Endothelial cell (in vitro differentiated cells): ENCODE measurements at regions not wholly inside any gene's neighbourhood (a gene's known extent, or its start where the extent isn't known, plus 50 kb on each side); places are given as distances from the start of the nearest gene placed in this dataset.
A peak's percentile ranks its signal among the peaks of the same experiment; 100 is the strongest.

Experiments
- DNase-seq: peaks from one replicate; pipeline ENCODE4 v3.0.0; 2021; ENCODE audit warnings: low spot score
- H3K27ac Mint-ChIP-seq: one replicate; pipeline ENCODE4 v1.8.0; 2021; ENCODE audit warnings: mixed read lengths, inconsistent platforms; ENCODE audit not compliant: unreplicated experiment
- H3K27me3 Mint-ChIP-seq: one replicate; pipeline ENCODE4 v1.8.0; 2021; ENCODE audit warnings: mild to moderate bottlenecking, moderate library complexity, mixed read lengths, inconsistent platforms; ENCODE audit not compliant: unreplicated experiment
- H3K36me3 Mint-ChIP-seq: one replicate; pipeline ENCODE4 v1.8.0; 2021; ENCODE audit warnings: mild to moderate bottlenecking, low read depth, mixed read lengths, inconsistent platforms; ENCODE audit not compliant: unreplicated experiment
- H3K4me1 Mint-ChIP-seq: one replicate; pipeline ENCODE4 v1.8.0; 2021; ENCODE audit warnings: mild to moderate bottlenecking, mixed read lengths, inconsistent platforms; ENCODE audit not compliant: unreplicated experiment
- H3K4me3 Mint-ChIP-seq: one replicate; pipeline ENCODE4 v1.8.0; 2021; ENCODE audit warnings: mild to moderate bottlenecking, mixed read lengths, inconsistent platforms; ENCODE audit not compliant: unreplicated experiment
- H3K9me3 Mint-ChIP-seq: one replicate; pipeline ENCODE4 v1.8.0; 2021; ENCODE audit warnings: mixed read lengths, inconsistent platforms; ENCODE audit not compliant: unreplicated experiment
- TF ChIP-seq, protein P1 (sequence below): fragments of 200-600 bp; sonication (generic); IDR thresholded peaks from one replicate; pipeline ENCODE4 v1.5.0; 2021; ENCODE audit warnings: antibody characterized with exemption; ENCODE audit not compliant: unreplicated experiment

DNA sequence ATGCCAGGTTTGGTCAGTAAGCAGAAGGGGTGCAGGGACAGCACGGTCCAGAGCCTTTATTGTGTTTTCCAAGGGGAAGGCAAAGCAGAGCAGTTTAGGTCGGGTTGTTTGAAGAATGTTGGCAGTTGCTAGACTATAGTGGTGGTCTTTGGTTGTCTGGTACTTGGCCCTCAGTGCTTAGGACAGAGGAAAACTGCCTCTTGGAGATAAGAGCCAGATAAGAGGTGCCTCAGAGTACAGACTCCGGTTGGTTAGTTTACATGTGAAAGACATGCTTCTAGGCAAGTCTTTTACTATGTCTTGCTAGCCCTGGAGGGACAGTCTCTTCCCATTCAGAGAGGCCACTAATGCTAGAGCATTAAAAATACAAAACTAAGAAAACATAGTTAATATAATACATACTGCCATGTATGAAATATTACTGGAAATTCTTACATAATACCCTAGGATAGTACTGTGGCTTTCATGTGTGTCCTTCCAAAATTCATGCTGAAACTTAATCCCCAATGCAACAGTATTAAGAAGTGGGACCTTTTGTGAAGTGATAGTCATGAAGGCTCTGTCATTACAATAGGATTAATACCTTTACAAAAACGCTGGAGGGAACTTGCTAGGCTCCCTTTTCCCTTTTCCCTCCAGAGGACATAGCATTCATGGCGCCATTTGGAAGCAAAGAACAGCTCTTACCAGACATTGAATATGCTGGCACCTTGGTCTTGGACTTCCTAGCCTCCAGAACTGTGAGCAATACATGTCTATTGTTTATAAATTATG lies 280.4 kb downstream of the TMEM167A start:
- Mint-ChIP-seq H3K27ac (no peak overlapping the region), H3K36me3 (no peaks in the 10 kb centered on the region), H3K9me3 (no peaks in the 10 kb centered on the region), H3K4me3 (no peak overlapping the region), H3K27me3 (no peaks in the 10 kb centered on the region), H3K4me1 (peaks cover 7% of the 10 kb centered on the region)
- TF ChIP-seq, protein P1, sequence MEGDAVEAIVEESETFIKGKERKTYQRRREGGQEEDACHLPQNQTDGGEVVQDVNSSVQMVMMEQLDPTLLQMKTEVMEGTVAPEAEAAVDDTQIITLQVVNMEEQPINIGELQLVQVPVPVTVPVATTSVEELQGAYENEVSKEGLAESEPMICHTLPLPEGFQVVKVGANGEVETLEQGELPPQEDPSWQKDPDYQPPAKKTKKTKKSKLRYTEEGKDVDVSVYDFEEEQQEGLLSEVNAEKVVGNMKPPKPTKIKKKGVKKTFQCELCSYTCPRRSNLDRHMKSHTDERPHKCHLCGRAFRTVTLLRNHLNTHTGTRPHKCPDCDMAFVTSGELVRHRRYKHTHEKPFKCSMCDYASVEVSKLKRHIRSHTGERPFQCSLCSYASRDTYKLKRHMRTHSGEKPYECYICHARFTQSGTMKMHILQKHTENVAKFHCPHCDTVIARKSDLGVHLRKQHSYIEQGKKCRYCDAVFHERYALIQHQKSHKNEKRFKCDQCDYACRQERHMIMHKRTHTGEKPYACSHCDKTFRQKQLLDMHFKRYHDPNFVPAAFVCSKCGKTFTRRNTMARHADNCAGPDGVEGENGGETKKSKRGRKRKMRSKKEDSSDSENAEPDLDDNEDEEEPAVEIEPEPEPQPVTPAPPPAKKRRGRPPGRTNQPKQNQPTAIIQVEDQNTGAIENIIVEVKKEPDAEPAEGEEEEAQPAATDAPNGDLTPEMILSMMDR: no peak
- DNase-seq: no peak

DNA sequence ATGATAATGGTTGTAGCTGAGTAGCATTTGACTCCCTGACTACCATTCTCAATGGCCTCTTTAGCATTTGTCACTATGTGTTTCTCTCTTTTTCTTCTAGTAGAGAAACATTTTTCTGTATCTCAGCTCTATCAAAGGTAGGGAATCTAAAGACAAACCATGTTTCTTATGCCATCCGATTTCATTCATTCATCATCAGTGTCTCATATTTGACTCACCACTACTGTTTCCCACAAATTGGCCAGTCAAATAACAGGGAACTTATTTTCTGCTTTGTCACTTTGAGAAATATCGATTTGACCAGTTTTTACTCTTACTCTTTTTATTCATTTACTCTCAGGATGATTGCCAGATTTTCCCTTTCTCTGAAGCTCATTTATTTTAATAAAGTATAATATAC lies 282.3 kb downstream of the TMEM167A start:
- TF ChIP-seq, protein P1: no peak
- no peaks in the 10 kb centered on the region for H3K36me3 Mint-ChIP-seq
- no peak overlapping the region for H3K4me3 Mint-ChIP-seq
- H3K4me1 Mint-ChIP-seq: peaks cover 5% of the 10 kb centered on the region
- H3K27me3 Mint-ChIP-seq: peaks cover 5% of the 10 kb centered on the region
- DNase-seq: no peak
- no peak overlapping the region for H3K27ac Mint-ChIP-seq
- H3K9me3 Mint-ChIP-seq: no peaks in the 10 kb centered on the region

DNA sequence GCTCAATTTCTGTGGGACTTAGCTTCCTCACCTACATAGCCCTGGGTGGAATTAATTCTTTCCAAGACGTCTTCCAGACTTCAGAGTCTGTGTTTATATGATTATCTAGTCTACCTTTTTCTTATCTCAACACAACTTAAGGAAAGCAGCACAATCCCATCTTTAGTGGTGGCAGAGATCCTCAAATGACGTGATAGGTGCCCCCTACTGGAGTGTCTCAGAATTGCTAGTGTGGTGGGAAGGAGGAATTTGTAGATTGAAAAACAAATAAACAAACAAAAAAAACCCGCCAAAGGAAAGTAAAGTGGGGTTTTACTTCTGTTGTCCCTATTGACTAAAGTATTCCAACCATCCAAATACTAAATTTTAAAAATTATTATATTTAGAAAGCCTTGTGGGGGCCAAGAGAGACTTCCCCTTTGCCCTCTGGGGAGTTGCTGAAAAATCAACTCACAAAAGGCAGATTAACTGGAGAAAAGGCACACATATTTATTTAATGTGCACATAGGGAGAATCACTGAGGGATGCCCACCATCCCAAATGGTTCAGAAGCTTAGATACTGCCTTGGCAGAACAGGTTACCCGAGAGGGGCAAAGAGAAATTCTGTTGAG lies 283.3 kb downstream of the TMEM167A start:
- H3K27ac Mint-ChIP-seq: no peak overlapping the region

DNA sequence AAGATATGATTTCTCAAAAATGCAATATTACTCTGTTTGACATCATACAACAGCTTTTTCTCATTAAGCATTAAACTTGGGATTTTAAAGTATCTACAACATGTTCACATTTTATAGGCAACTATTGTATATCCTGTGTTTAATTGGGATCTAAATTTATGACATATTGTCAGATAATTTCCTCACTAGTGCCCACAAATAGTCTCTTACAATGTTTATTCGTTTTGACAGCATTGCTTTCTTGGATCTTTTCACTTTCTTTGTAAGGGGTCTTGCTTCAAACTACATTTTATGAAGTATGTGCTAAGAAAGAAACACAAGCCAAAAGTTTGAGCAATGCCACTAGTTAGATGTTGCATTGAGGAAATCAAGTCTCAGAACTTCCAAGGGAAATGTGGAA lies 285.1 kb downstream of the TMEM167A start:
- H3K9me3 Mint-ChIP-seq: no peaks in the 10 kb centered on the region
- DNase-seq: no peak
- peaks cover 5% of the 10 kb centered on the region for H3K27me3 Mint-ChIP-seq
- TF ChIP-seq, protein P1: no peak
- no peak overlapping the region for H3K27ac Mint-ChIP-seq
- H3K4me1 Mint-ChIP-seq: peaks cover 5% of the 10 kb centered on the region
- no peaks in the 10 kb centered on the region for H3K36me3 Mint-ChIP-seq
- H3K4me3 Mint-ChIP-seq: no peak overlapping the region

More for the DNA sequence above, 283.3 kb downstream of the TMEM167A start:
- no peak overlapping the region for H3K4me3 Mint-ChIP-seq
- peak; percentile 40 for DNase-seq
- no peaks in the 10 kb centered on the region for H3K36me3 Mint-ChIP-seq
- TF ChIP-seq, protein P1: peak; percentile 90
- no peaks in the 10 kb centered on the region for H3K9me3 Mint-ChIP-seq
- H3K4me1 Mint-ChIP-seq: peaks cover 5% of the 10 kb centered on the region
- H3K27me3 Mint-ChIP-seq: peaks cover 5% of the 10 kb centered on the region

DNA sequence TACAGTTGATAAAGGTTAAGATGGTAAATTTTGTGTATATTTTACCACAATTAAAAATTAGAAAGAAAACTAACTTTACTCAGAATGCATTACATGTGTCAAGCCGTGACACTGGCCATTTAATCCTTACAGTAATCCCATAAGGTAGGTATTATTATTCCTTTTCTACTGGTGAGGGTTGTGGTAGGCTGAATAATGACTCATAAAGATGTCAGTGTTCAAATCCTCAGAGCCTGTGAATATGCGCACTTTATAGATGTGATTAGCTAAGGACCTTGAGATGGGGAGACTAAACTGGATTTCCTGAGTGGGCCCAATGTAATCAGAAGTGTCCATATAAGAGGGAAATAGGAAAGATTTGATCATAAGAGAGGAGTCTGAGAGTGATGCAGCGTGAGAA lies 288.1 kb downstream of the TMEM167A start:
- peaks cover 2% of the 10 kb centered on the region for H3K4me1 Mint-ChIP-seq
- no peaks in the 10 kb centered on the region for H3K36me3 Mint-ChIP-seq
- H3K27ac Mint-ChIP-seq: no peak overlapping the region
- TF ChIP-seq, protein P1: no peak
- H3K9me3 Mint-ChIP-seq: no peaks in the 10 kb centered on the region
- H3K27me3 Mint-ChIP-seq: peaks cover 5% of the 10 kb centered on the region
- H3K4me3 Mint-ChIP-seq: no peak overlapping the region
- no peak for DNase-seq
